ENCODE measurements at regions not wholly inside any gene's neighbourhood (a gene's known extent, or its start where the extent isn't known, plus 50 kb on each side); places are given as distances from the start of the nearest gene placed in this dataset.
"Not testable (repeated sequence)": the region's sequence is repeated elsewhere in the genome, so short reads cannot be mapped to it uniquely, and the experiment has no call there.

GRCh38 chrX:2162695-2163094, 338.1 kb downstream of the DHRSX start:
- DNase-seq: no peak

- DNase-seq: no peak
These were observed 340.9 kb downstream of the DHRSX start for GRCh38 chrX:2159861-2160260.

GRCh38 chrX:2159393-2159792, 341.4 kb downstream of the DHRSX start:
- no peak for DNase-seq

- DNase-seq: no peak
These were observed 350.1 kb downstream of the DHRSX start for GRCh38 chrX:2150722-2151121.

- not testable (repeated sequence) for DNase-seq
These were observed 350.8 kb downstream of the DHRSX start for GRCh38 chrX:2150014-2150413.

- DNase-seq: not testable (repeated sequence)
These were observed 351.7 kb downstream of the DHRSX start for GRCh38 chrX:2149055-2149454.

GRCh38 chrX:2147928-2148327, 352.8 kb downstream of the DHRSX start:
- DNase-seq: peak; percentile 1

GRCh38 chrX:2145692-2146367, 354.9 kb downstream of the DHRSX start:
- DNase-seq: peak; percentile 33

- DNase-seq: no peak
These were observed 362.9 kb downstream of the DHRSX start for GRCh38 chrX:2137882-2138281.

- DNase-seq: no peak
These were observed 363.9 kb downstream of the DHRSX start for GRCh38 chrX:2136848-2137247.

GRCh38 chrX:2135421-2135820, 365.4 kb downstream of the DHRSX start:
- DNase-seq: no peak

GRCh38 chrX:2134782-2135181, 366.0 kb downstream of the DHRSX start:
- no peak for DNase-seq

All from fibroblast of upper back skin (primary cell).